ENCODE measurements at regions not wholly inside any gene's neighbourhood (a gene's known extent, or its start where the extent isn't known, plus 50 kb on each side); places are given as distances from the start of the nearest gene placed in this dataset.

GRCh38 chr5:2277886-2278285 is 395.2 kb upstream of the IRX4 start:
- TF ChIP-seq CTCF (IDR thresholded peaks at IDR 0.05; ENCODE audit: low read length) (no peak), EZH2 (IDR thresholded peaks at IDR 0.05; ENCODE audit: borderline replicate concordance, low read length) (no peak)

Data from OCI-LY1 (cell line).